C4-2B (cell line): ENCODE measurements at regions not wholly inside any gene's neighbourhood (a gene's known extent, or its start where the extent isn't known, plus 50 kb on each side); places are given as distances from the start of the nearest gene placed in this dataset.

ENCODE experiments used
- CTCF ChIP-seq: fragments of 450-650 bp; conservative IDR thresholded peaks from 2 replicates; pipeline ENCODE4 v1.5.1; 2017; ENCODE audit warnings: mild to moderate bottlenecking
- ZFX ChIP-seq: fragments of 450-650 bp; IDR thresholded peaks from 2 replicates; pipeline ENCODE4 v1.6.1; 2017

GRCh38 chr22:27546157-27546935 is 255.2 kb downstream of the MN1 start:
- TF ChIP-seq CTCF (no peak), ZFX (no peak)
